Activated T-cell treated with anti-CD3 and anti-CD28 coated beads, Interleukin-2, amount 50 U/mL, for 1 hour (primary cell): ENCODE measurements at regions not wholly inside any gene's neighbourhood (a gene's known extent, or its start where the extent isn't known, plus 50 kb on each side); places are given as distances from the start of the nearest gene placed in this dataset.

Source experiments
- DNase-seq: peaks from one replicate; pipeline ENCODE4 v3.0.0-alpha.2; 2020

- no peak for DNase-seq
These were observed 308.1 kb downstream of the LIG4 start for GRCh38 chr13:107907065-107907805.

- DNase-seq, result no peak
These were observed 309.2 kb downstream of the LIG4 start for GRCh38 chr13:107906131-107906530.

- no peak for DNase-seq
These were observed 313.3 kb downstream of the LIG4 start for GRCh38 chr13:107901996-107902562.

- DNase-seq, result no peak
These were observed 314.1 kb downstream of the LIG4 start for GRCh38 chr13:107901230-107901629.

- no peak for DNase-seq
These were observed 314.6 kb downstream of the LIG4 start for GRCh38 chr13:107900775-107901174.

- no peak for DNase-seq
These were observed 329.2 kb downstream of the LIG4 start for GRCh38 chr13:107886118-107886517.

- DNase-seq, result no peak
These were observed 330.8 kb downstream of the LIG4 start for GRCh38 chr13:107884564-107884963.

GRCh38 chr13:107883561-107884175, 331.7 kb downstream of the LIG4 start:
- DNase-seq, result no peak

- no peak for DNase-seq
These were observed 332.4 kb downstream of the LIG4 start for GRCh38 chr13:107882708-107883560.

- DNase-seq, result no peak
These were observed 334.0 kb downstream of the LIG4 start for GRCh38 chr13:107881362-107881761.

- no peak for DNase-seq
These were observed 340.9 kb downstream of the LIG4 start for GRCh38 chr13:107874456-107874855.

- no peak for DNase-seq
These were observed 341.4 kb downstream of the LIG4 start for GRCh38 chr13:107873926-107874325.

- DNase-seq, result no peak
These were observed 344.9 kb downstream of the LIG4 start for GRCh38 chr13:107870400-107870799.

- no peak for DNase-seq
These were observed 347.4 kb downstream of the LIG4 start for GRCh38 chr13:107867701-107868661.

- DNase-seq, result no peak
These were observed 348.3 kb downstream of the LIG4 start for GRCh38 chr13:107866941-107867623.

GRCh38 chr13:107866032-107866940, 349.1 kb downstream of the LIG4 start:
- no peak for DNase-seq

GRCh38 chr13:107865643-107866031, 349.7 kb downstream of the LIG4 start:
- no peak for DNase-seq

GRCh38 chr13:107865318-107865575, 350.1 kb downstream of the LIG4 start:
- no peak for DNase-seq

- no peak for DNase-seq
These were observed 350.6 kb downstream of the LIG4 start for GRCh38 chr13:107864543-107865317.

GRCh38 chr13:107860284-107860683, 355.1 kb downstream of the LIG4 start:
- DNase-seq, result no peak
